ENCODE measurements at regions not wholly inside any gene's neighbourhood (a gene's known extent, or its start where the extent isn't known, plus 50 kb on each side); places are given as distances from the start of the nearest gene placed in this dataset.
A peak's percentile ranks its signal among the peaks of the same experiment; 100 is the strongest.
"Not testable (repeated sequence)": the region's sequence is repeated elsewhere in the genome, so short reads cannot be mapped to it uniquely, and the experiment has no call there.

DNA sequence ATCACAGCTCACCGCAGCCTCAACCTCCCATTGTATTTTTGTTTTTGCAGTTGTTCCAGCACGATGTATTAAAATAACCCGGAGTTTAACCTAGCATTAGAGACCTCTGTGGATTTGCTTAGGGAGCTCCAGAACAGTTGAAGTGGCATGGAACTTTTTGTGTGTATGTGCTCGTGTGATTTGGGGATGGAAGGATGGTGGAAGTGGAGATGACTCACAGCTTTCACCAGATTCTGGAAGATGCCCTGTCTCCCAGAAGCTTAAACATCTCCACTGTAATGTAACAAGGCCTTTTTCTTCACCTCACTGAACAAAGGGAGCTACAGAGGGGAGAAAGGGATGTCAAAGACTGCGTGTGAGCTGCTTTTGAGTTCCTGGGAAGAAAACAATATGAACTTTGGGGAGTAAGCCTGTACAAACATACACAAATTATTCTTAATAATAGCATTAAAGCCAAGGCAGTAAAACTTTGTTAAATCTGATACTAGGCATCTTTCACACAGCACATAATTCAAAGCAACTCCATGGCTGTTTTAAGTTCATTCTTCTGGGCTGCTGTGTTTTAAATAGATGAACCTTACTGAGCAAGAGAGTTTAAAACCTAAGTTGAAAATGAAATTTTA is 226.4 kb downstream of the ADAMTS15 start:
- ATAC-seq (ENCODE audit: insufficient number of reproducible peaks, low FRiP score, low read depth): no peak
- H3K27ac ChIP-seq: peak overlapping the region; percentile 92 to 96
- H3K27me3 ChIP-seq (replicated peaks; ENCODE audit: insufficient read depth): no peaks in the 10 kb centered on the region
- DNase-seq (ENCODE audit: low spot score): no peak
- no peaks in the 10 kb centered on the region for H3K36me3 ChIP-seq
- H3K4me3 ChIP-seq: peak overlapping the region; percentile 59
- H3K4me1 ChIP-seq (ENCODE audit: control insufficient read depth in 1 of 2, low read depth in 2 of 2): peaks cover 34 to 64% of the 10 kb centered on the region in 2 donors
- TF ChIP-seq, protein P1, sequence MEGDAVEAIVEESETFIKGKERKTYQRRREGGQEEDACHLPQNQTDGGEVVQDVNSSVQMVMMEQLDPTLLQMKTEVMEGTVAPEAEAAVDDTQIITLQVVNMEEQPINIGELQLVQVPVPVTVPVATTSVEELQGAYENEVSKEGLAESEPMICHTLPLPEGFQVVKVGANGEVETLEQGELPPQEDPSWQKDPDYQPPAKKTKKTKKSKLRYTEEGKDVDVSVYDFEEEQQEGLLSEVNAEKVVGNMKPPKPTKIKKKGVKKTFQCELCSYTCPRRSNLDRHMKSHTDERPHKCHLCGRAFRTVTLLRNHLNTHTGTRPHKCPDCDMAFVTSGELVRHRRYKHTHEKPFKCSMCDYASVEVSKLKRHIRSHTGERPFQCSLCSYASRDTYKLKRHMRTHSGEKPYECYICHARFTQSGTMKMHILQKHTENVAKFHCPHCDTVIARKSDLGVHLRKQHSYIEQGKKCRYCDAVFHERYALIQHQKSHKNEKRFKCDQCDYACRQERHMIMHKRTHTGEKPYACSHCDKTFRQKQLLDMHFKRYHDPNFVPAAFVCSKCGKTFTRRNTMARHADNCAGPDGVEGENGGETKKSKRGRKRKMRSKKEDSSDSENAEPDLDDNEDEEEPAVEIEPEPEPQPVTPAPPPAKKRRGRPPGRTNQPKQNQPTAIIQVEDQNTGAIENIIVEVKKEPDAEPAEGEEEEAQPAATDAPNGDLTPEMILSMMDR (IDR thresholded peaks at IDR 0.05): no peak
- H3K9me3 ChIP-seq: peaks cover 14% of the 10 kb centered on the region

DNA sequence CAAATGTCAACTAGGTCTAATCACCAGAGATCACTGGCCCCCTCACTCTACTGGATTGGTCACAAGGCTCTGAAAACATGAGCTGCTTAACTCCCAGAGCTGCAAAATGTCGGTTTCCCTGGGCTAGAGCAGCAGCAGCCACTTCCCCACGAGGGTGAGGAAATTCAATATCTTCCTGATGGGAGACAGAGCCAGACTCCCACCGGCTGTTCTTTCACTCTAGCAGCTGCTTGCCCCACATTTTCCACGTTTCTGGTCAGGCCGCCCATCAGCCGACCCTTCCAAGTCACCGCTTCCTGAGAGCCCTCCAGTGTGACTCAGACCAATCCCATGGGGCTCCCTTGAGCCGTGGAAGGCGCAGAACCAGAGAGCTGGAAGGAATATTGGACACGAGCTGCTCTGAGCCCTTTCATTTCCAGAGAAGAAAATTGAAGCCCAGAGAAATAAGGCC is 227.0 kb downstream of the ADAMTS15 start:
- peak overlapping the region; percentile 92 to 96 for H3K27ac ChIP-seq
- H3K4me1 ChIP-seq (ENCODE audit: control insufficient read depth in 1 of 2, low read depth in 2 of 2): peaks cover 34 to 64% of the 10 kb centered on the region in 2 donors
- H3K4me3 ChIP-seq: peak overlapping the region; percentile 59
- no peaks in the 10 kb centered on the region for H3K36me3 ChIP-seq
- ATAC-seq (ENCODE audit: insufficient number of reproducible peaks, low FRiP score, low read depth): peak; percentile 48
- no peaks in the 10 kb centered on the region for H3K27me3 ChIP-seq (replicated peaks; ENCODE audit: insufficient read depth)
- peak; percentile 59 for DNase-seq (ENCODE audit: low spot score)
- peaks cover 18% of the 10 kb centered on the region for H3K9me3 ChIP-seq
- TF ChIP-seq, protein P1 (IDR thresholded peaks at IDR 0.05): no peak

DNA sequence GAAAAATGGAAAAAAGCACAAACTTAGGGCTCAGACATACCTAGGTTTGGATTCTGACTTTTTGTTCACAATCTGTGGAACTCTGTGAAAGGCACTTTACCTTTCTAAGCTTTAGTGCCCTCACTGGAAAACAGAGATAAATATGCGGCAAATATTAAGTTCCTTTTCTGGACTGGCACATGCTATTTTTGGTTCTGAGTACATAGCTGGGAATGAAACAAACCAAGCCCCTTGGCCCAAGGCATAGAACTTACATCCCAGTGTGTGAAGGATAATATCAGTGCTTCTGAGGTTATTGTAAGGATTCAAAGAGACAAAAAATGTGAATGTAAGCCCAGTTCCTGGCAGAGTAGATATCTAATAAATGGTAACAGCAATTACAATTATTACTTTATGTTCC is 227.5 kb downstream of the ADAMTS15 start:
- Histone ChIP-seq H3K27ac (peak overlapping the region; percentile 92 to 96), H3K36me3 (no peaks in the 10 kb centered on the region), H3K4me3 (peak overlapping the region; percentile 59), H3K27me3 (replicated peaks; ENCODE audit: insufficient read depth) (no peaks in the 10 kb centered on the region), H3K9me3 (peaks cover 21% of the 10 kb centered on the region), H3K4me1 (ENCODE audit: control insufficient read depth in 1 of 2, low read depth in 2 of 2) (peaks cover 34 to 64% of the 10 kb centered on the region in 2 donors)
- TF ChIP-seq, protein P1 (IDR thresholded peaks at IDR 0.05): no peak
- DNase-seq (ENCODE audit: low spot score) (no peak), ATAC-seq (ENCODE audit: insufficient number of reproducible peaks, low FRiP score, low read depth) (no peak)

DNA sequence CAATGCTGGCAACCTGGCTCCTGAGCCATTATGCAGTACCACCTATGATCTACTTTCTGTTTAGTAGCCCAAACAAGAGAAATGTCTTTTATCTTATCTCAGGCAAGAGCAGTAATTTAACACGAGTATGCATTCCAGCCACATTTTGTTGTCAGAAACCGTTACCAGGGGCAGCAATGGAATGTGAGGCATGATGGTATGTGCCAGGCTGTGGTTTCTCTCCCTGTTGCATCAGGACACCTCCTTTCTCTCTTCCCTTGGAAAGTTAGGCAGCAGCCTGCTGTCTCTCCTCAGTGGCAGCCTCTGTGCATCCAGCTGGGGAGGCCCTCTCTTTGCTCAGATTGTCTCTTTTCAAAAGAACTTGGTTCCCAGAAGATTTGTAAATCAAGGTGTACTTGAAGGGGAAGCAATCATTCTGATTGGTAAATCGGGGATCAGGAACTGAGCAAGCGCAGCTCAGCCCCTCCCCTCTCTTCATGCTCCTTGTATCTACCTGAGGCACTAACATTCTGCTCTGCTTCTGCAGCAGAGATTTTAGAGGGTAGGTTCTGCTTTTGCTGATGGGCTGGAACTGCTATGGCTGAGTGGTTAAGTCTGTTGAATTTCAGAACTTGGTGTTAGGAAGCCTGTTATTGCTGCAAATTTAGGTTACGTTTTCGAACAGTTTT is 229.2 kb downstream of the ADAMTS15 start:
- ATAC-seq (ENCODE audit: insufficient number of reproducible peaks, low FRiP score, low read depth) (no peak), DNase-seq (ENCODE audit: low spot score) (no peak)
- Histone ChIP-seq H3K36me3 (no peaks in the 10 kb centered on the region), H3K27me3 (replicated peaks; ENCODE audit: insufficient read depth) (no peaks in the 10 kb centered on the region), H3K9me3 (peaks cover 21% of the 10 kb centered on the region), H3K4me3 (no peak overlapping the region), H3K4me1 (ENCODE audit: control insufficient read depth in 1 of 2, low read depth in 2 of 2) (peaks cover 27 to 51% of the 10 kb centered on the region in 2 donors), H3K27ac (peak overlapping the region; percentile 92 to 96)
- TF ChIP-seq, protein P1 (IDR thresholded peaks at IDR 0.05): no peak

DNA sequence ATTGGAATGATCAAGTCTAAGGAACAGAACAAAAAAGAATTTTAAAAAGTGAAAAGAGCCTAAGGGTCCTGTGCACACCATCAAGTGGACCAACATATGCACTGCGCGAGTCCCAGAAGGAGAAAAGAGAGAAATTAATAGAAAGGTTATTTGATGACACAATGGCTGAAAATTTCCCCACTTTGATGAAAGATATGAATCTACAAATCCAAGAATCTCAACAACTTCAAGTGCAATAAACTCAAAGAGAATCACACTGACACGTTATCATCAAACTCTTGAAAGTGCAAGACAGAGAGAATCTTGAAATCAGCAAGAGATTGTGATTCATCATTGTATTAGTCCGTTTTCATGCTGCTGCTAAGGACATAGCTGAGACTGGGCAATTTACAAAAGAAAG is 230.8 kb downstream of the ADAMTS15 start:
- no peak for ATAC-seq (ENCODE audit: insufficient number of reproducible peaks, low FRiP score, low read depth)
- Histone ChIP-seq H3K4me3 (no peak overlapping the region), H3K27me3 (replicated peaks; ENCODE audit: insufficient read depth) (no peaks in the 10 kb centered on the region), H3K4me1 (ENCODE audit: control insufficient read depth in 1 of 2, low read depth in 2 of 2) (peaks cover 22 to 38% of the 10 kb centered on the region in 2 donors), H3K36me3 (no peaks in the 10 kb centered on the region), H3K27ac (no peak overlapping the region), H3K9me3 (peaks cover 21% of the 10 kb centered on the region)
- no peak for DNase-seq (ENCODE audit: low spot score)
- TF ChIP-seq, protein P1 (IDR thresholded peaks at IDR 0.05): no peak

DNA sequence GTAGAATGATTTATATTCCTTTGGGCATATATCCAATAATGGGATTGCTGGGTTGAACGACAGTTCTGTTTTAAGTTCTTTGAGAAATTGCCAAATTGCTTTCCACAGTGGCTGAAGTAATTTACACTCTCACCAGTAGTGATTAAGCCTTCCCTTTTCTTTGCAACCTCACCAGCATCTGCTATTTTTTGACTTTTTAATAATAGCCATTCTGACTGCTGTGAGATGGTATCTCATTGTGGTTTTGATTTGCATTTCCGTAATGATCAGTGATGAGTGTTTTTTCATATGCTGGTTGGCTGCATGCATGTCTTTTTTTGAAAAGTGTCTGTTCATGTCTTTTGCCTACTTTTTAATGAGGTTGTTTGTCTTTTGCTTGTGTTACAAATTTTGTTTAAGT is 233.8 kb downstream of the SNX19 start:
- H3K4me1 ChIP-seq (ENCODE audit: control insufficient read depth in 1 of 2, low read depth in 2 of 2); H3K36me3 ChIP-seq; H3K27me3 ChIP-seq (replicated peaks; ENCODE audit: insufficient read depth); H3K27ac ChIP-seq; ATAC-seq (ENCODE audit: insufficient number of reproducible peaks, low FRiP score, low read depth); H3K4me3 ChIP-seq; DNase-seq (ENCODE audit: low spot score): not testable (repeated sequence)
- H3K9me3 ChIP-seq: peaks cover 21% of the 10 kb centered on the region
